Fibroblast of skin of left quadriceps (primary cell): ENCODE measurements at regions not wholly inside any gene's neighbourhood (a gene's known extent, or its start where the extent isn't known, plus 50 kb on each side); places are given as distances from the start of the nearest gene placed in this dataset.
"Not testable (repeated sequence)": the region's sequence is repeated elsewhere in the genome, so short reads cannot be mapped to it uniquely, and the experiment has no call there.

Experiments
- DNase-seq, 2 experiments: peaks; one replicate each; pipeline ENCODE4 v3.0.0-alpha.2; 2013; ENCODE audit warnings: low read depth in 2 of 2

DNA sequence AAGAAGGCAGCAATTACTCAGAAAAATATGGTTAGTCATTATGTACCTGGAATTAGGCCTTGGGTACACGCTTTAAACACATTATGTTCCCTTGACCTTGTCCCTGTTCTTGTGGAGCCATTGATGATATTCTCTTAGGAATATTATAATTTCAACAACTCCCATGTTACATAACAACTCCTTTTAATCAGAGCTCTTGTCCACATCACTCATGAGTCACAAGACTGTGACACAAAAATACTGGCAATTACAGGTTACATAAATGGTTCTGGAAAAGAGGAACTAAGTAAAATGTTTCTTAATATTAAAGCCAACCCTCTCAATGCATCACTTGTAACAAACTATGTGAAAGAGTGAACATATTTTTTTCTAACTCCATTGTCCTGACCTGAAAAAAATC, 143.8 kb upstream of the PCLO start:
- no peak for DNase-seq

DNA sequence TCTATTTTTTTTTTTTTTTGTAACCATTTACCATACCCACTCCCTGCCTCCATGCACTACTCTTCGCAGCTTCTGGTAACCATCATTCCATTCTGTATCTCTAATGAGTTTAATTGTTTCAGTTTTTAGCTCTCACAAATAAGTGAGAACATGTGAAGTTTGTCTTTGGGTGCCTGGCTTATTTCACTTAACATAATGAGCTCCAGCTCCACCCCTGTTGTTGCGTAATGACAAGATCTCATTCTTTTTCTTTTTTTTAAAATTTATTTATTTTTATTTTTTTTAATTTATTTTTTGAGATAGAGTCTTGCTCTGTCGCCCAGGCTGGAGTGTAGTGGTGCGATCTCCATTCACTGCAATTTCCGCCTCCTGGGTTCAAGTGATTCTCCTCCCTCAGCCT, 142.3 kb upstream of the PCLO start:
- no peak for DNase-seq

DNA sequence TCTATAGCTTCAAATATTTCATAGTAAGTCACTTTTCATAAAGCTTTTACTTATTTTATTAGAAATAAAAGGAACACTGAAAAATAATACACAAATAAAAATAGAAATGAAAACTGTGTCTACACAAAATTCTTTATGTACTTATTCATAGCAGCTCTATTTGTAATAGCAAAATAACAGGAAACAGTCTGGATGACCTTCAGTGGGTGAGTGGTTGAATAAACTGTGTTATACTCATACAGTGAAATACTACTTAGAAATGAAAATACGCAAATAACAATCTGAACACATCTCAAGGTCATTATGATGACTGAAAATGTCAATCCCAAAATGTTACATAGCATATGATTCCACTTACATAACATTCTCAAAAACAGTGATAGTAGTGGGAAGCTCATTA, 138.7 kb upstream of the PCLO start:
- DNase-seq = no peak

DNA sequence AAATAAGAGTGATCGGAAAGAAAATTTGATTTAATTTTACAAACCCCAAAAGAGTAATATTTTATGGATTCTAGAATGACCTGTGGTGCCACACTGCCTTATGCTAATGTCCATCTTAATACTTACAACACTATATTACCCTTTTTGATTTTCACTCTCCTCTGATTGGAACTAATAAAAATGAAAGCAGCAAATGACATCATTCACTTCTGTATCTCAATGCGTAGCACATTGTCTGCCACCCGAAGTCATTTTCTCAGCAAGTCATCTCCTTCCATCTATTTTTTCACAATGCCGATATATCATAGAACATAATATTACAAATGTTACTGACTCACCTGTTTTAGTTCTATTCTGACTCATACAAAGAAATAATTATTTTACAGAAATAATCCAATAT, 127.5 kb upstream of the PCLO start:
- no peak for DNase-seq

DNA sequence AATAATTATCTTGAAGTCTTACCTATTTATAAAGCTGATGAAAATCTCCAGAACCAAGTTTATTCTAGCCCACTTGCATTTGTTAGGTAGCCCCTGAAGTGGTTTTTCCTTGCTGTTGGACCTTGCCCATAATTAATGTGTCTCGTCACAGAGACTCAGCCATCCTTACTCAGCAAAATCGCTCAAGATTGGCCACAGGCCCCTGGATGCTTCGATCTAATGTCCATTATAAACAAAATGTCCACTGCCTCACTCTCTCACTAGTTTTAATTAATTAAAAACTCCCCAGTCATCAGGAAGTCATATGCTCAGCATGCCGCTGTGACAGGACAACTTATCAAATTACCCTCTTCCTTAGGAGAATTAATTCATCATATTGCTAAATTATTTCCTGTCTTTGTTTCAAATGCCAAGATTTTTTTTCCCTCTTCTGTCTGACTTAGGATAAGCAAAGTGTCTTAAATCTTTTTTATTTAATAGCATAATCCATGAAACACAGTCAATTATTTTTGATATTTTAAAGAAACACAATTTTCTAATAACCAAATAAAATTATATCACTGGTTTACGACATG, 126.8 kb upstream of the PCLO start:
- DNase-seq = no peak

DNA sequence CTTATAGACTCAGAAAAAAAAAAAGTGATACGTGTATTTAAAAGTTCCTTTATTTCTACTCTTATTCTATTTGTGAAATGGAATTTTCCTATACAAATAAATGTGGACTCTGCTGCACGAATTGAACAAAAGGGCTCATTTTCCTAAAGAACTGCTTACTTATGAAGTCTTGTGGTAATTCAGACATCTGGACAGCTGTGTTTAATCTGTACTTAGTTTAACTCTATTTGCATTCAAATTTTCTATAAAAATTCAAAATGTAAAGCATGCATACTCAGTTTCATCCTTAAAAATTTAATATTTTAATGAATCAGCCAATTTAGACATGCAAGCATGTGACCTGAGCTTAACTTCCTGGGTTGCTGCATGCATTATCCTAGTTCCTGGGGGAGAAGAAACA, 118.0 kb upstream of the PCLO start:
- no peak for DNase-seq

DNA sequence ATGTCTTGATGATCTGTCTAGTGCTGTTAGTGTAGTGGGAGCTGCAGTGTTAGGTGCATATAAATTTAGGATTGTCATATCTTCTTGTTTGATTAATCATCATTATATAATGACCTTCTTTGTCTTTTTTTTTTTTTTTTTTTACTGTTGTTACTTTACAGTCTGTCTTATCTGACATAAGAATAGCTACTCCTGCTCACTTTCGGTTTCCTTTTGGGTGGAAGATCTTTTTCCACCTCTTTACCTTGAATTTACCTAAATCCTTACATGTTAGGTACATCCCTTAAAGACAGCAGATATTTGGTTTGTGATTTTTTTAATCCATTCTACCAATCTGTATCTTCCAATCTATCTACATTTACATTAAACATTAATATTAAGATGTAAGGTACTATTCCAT, 113.6 kb upstream of the PCLO start:
- DNase-seq = no peak

DNA sequence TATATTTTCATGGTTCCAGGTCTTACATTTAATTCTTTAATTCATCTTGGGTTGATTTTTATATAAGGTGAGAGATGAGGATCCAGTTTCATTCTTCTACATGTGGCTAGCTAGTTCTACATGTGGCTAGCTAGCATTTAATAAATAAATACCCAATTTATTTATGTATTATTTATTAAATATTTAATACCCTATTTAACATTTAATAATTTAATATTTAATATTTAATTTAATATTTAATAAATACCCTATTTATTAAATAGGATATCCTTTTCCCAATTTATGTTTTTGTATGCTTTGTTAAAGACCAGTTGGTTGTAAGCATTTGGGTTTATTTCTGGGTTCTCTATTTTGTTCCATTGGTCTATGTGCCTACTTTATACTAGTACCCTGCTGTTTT, 111.0 kb upstream of the PCLO start:
- DNase-seq = no peak

DNA sequence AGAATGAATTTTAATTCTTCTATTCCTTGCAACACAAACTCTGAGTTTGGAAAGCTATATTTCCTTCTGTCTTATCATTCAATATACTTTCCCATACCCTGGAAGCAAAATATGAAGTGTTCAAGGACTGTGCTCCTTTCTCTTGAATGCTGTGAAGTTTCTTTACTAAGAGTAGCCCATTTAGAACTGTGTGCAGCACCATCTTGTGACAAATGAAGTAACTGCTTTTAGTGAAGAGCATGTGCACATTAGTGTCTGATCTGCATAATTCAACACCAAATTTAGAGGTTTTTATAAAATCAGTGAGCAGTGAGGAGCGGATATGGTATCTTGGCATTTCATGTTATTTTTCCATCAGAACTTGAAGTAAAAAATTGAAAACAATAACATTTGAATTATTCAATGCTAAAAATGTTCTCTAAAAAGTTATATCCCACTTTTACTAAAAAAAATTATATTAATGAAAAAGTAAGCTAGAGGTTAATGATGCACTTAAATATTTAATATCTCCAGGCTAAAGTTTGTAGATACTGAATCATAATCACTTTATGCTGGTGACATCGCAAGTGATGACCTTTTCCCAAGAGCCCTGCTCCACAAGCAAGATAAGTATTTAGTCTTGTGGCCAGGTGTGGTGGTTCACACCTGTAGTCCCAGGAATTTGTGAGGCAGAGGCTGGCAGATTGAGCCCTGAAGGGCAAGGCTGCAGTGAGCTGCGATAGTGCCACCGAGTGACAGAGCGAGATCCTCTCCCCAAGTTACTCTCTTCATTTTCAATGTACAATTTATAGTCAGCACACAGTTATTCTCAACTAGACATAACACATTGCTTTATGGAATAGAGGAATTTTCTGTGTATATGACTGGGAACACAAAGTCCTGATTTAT, 108.8 kb upstream of the PCLO start:
- peak; percentile 7 to 11 for DNase-seq

DNA sequence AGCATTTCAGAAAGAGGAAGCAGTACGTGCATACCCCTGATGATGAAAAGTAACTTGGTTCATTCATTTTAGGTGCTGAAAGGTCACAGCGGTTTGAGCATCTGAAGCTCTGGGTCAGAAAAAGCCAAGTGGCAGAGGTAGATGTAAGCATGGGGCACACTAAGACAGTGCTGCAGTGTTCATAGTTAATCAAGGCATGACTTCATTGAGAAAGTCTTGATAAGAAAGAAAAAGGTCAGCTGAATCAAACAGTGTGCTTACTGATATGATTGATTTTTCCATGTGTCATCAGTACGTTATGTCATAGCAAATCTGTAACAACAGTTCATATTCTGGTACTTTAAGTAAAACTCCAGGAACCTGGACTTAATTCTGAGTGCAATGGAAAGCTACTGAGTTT, 107.7 kb upstream of the PCLO start:
- no peak for DNase-seq

DNA sequence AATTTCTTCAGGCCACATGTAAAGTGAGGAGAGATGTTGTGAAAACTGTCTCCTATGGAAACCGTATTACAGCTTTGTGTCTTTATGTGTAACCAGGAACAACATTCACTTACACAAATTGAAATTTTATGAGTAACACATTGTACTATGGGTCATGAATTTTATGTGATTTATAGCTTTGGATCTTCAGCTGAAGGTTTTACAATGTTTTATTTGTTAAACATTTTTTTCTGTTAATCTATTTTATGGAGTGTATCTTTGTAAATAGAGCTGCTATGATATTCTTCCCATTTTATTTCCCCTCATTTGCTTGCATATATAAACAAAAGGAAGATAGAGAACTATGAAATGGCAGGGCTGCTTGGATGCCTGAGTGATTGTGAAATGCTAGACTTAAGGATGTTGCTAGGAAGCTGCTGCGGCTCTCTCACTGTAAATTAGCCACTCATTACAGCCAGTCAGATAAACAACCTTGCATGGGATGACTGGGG, 104.5 kb upstream of the PCLO start:
- no peak for DNase-seq

DNA sequence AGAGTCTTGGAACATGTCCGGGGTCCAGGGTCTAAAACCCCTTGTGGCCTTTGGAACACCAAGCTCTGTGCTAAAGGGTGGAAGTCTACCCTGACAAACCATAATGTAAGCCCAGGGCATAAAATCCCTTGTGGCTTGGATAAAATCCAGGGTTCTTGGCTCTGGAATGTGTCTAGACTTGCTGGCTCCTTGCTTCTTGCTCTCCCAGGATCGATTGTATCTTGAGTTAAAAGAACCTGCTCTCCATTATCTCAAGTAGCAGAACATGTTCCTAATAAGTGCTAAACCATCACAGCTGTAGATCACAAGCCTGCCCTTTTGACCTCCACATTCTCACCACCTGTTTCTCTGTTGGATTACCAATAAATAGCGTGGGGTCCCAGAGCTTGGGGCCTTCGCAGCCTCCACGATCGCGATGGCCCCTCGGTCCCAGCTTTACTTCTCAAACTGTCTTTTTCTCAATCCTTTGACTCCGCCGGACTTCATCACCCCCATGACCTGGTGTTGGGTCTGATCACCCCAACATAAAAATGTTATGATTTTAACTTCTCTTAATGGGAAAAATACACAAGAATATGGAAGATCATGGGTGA, 100.9 kb upstream of the PCLO start:
- DNase-seq = not testable (repeated sequence)

DNA sequence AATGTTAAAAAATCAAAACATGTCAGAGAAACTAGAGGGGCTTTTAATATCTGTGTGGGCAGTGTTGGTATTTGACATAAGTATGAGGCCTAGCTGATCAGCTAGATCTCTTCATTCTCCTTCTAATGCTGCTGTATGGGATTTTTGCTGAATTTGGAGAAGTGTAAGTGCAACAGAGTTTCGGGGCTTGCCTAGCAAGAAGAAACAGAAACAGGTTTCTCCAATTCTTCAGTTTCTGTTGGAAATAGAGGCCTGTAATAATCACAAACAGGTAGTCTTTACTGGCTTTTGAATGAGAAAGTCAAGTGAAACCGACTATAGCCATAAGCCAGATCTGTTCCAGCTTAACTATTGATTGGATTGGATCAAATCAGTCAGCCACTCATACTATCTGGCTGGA, 96.4 kb upstream of the PCLO start:
- no peak for DNase-seq

DNA sequence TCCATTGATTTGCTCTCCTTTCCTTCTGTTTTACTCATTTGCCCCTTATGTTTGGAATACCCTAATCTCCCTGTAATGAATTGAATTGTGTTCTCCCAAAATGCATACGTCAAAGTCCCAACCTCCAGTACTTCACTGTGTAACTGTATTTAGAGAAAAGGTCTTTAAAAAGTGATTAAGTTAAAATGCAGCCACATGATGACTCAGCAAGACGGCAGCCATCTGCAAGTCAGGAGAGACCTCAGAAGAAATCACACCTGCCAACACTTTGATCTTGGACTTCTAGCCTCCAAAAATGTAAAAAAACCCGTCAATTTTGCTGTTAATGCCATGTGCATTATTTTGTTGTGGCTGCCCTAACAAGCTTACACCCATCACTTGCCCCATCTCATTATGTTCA, 85.3 kb upstream of the PCLO start:
- no peak for DNase-seq

DNA sequence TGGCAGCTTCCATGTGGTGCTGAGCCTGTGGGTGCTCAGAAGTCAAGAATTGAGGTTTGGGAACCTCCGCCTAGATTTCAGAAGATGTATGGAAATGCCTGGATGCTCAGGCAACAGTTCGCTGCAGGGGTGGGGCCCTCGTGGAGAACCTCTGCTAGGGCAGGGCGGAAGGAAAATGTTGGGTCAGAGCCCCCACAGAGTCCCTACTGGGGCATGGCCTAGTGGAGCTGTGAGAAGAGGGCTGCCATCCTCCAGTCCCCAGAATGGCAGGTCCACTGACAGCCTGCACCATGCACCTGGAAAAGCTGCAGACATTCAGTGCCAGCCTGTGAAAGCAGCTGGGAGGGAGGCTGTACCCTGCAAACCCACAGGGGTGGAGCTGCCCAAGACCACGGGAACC, 56.5 kb upstream of the PCLO start:
- DNase-seq = not testable (repeated sequence)

DNA sequence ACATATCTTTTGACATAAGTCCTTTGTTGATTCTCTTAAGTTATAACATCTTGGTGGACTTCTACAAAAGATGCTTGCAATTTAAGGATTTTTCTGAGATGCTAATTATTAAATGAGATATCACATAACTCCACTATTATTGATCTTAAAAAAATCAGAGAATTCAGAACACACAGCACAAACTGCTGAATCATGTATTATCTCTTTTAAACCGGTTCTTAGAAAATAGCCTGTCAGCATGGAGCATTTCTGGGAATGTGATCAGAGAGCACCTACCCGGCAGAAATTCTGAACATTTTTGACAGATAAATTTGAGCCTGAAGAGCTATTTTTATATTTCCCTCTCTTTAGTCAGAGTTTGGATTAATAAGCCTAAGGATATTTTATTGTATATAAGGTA, 50.2 kb upstream of the PCLO start:
- no peak for DNase-seq
